ENCODE measurements at regions not wholly inside any gene's neighbourhood (a gene's known extent, or its start where the extent isn't known, plus 50 kb on each side); places are given as distances from the start of the nearest gene placed in this dataset.

DNA sequence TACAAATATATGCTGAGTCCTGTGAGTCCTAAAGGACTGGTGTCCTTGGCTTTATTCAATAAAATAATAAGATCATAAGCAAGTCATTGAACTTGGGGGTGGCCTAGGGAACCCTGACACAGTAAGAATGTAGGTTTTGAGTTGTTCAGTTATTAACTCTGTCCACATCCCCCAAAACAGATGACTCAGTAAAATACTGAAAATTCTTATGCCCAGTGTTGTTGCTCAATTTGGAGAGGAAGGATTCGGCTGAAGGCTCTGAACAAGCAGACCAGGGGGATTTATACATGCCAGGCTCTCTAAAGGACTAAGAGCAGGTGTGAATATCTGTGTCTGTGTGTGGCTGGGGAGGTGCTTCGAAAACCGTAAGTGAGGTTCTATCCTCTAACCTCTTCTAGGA lies 173.7 kb downstream of the RMI1 start:
- no peak overlapping the region for H3K27ac ChIP-seq
- H3K9me3 ChIP-seq = no peaks in the 10 kb centered on the region

DNA sequence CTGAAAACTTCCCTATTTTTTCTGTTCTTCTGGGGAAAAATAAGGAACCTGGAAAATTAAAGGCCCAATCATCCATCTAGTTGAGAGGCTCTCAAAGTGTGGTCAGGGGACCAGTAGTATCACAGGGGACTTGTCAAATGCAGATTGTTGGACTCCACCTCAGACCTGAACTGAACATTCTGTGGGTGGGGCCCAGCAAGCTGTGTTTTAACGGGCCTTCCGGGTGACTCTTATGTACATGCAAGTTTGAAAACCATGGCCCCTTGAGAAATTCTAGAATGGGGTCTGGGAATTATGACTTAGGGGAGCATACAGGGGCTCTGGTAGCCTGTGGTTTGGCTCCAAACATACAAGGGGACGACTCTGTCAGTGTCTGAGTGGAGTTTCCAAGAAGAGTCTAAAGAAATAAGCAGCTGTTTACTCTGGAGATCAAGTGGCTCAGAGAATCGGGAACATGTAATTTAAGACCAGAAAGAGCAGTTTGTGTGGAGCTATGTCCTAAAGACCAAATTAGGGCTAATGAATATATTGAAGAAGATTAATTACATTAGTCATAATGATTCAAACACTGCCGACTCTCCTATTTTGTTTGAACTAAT lies 177.4 kb downstream of the SLC28A3 start:
- TF ChIP-seq, protein P1, sequence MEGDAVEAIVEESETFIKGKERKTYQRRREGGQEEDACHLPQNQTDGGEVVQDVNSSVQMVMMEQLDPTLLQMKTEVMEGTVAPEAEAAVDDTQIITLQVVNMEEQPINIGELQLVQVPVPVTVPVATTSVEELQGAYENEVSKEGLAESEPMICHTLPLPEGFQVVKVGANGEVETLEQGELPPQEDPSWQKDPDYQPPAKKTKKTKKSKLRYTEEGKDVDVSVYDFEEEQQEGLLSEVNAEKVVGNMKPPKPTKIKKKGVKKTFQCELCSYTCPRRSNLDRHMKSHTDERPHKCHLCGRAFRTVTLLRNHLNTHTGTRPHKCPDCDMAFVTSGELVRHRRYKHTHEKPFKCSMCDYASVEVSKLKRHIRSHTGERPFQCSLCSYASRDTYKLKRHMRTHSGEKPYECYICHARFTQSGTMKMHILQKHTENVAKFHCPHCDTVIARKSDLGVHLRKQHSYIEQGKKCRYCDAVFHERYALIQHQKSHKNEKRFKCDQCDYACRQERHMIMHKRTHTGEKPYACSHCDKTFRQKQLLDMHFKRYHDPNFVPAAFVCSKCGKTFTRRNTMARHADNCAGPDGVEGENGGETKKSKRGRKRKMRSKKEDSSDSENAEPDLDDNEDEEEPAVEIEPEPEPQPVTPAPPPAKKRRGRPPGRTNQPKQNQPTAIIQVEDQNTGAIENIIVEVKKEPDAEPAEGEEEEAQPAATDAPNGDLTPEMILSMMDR (IDR thresholded peaks at IDR 0.05) = no peak
- no peak for DNase-seq
- no peak overlapping the region for H3K27ac ChIP-seq
- no peaks in the 10 kb centered on the region for H3K4me1 ChIP-seq
- no peaks in the 10 kb centered on the region for H3K36me3 ChIP-seq
- intact Hi-C loops (cut with DNase I; ENCODE audit: low total_unique reads) = no loop called here
- H3K4me3 ChIP-seq = no peak overlapping the region
- H3K9me3 ChIP-seq = no peaks in the 10 kb centered on the region
- H3K27me3 ChIP-seq = no peaks in the 10 kb centered on the region

More for the DNA sequence above, 173.7 kb downstream of the RMI1 start:
- DNase-seq = no peak
- no peaks in the 10 kb centered on the region for H3K27me3 ChIP-seq
- H3K4me1 ChIP-seq = no peaks in the 10 kb centered on the region
- TF ChIP-seq, protein P1 (IDR thresholded peaks at IDR 0.05) = no peak
- H3K36me3 ChIP-seq = no peaks in the 10 kb centered on the region
- H3K4me3 ChIP-seq = no peak overlapping the region
- intact Hi-C loops (cut with DNase I; ENCODE audit: low total_unique reads) = no loop called here

DNA sequence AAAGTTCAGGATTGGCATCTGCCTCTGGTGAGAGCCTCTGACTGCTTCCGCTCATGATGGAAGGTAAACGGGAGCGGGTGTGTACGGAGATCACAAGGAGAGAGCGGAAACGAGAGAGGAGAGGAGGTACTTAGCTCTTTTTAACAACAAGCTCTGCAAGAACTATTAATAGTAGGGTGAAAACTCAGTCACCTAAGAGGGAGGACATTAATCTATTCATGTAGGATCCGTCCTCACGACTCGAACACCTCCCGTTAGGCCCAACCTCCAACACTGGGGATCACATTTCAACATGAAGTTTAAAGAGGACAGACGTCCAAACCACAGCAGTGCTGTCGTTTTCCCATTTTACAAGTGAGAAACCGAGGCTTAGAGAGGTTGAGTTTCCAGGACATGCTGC lies 173.7 kb downstream of the SLC28A3 start:
- TF ChIP-seq, protein P1 (IDR thresholded peaks at IDR 0.05) = no peak
- H3K9me3 ChIP-seq = no peaks in the 10 kb centered on the region
- H3K4me1 ChIP-seq = peaks cover 0 to 15% (median 8%) of the 10 kb centered on the region in 4 donors
- intact Hi-C loops (cut with DNase I; ENCODE audit: low total_unique reads) = no loop called here
- no peaks in the 10 kb centered on the region for H3K36me3 ChIP-seq
- H3K27ac ChIP-seq = no peak overlapping the region
- H3K27me3 ChIP-seq = no peaks in the 10 kb centered on the region
- H3K4me3 ChIP-seq = no peak overlapping the region
- no peak for DNase-seq

DNA sequence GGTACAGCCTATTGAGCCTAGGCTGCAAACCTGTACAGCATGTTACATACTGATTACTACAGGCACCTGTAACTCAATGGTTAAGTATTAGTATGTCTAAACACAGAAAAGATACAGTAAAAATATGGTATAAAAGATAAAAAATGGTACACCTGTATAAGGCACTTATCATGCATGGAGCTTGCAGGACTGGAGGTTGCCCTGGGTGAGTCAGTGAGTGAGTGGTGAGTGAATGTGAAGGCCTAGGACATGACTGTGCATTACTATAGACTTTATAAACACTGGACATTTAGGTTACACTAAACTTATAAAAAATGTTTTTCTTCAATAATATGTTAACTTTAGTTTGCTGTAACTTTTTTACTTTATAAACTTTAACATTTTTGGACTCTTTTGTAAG lies 171.3 kb downstream of the SLC28A3 start:
- TF ChIP-seq, protein P1 (IDR thresholded peaks at IDR 0.05) = no peak
- H3K9me3 ChIP-seq = no peaks in the 10 kb centered on the region
- no peaks in the 10 kb centered on the region for H3K36me3 ChIP-seq
- no peak overlapping the region for H3K27ac ChIP-seq
- no peaks in the 10 kb centered on the region for H3K27me3 ChIP-seq
- peaks cover 0 to 15% (median 8%) of the 10 kb centered on the region in 4 donors for H3K4me1 ChIP-seq
- H3K4me3 ChIP-seq = no peak overlapping the region
- DNase-seq = no peak
- intact Hi-C loops (cut with DNase I; ENCODE audit: low total_unique reads) = no loop called here

DNA sequence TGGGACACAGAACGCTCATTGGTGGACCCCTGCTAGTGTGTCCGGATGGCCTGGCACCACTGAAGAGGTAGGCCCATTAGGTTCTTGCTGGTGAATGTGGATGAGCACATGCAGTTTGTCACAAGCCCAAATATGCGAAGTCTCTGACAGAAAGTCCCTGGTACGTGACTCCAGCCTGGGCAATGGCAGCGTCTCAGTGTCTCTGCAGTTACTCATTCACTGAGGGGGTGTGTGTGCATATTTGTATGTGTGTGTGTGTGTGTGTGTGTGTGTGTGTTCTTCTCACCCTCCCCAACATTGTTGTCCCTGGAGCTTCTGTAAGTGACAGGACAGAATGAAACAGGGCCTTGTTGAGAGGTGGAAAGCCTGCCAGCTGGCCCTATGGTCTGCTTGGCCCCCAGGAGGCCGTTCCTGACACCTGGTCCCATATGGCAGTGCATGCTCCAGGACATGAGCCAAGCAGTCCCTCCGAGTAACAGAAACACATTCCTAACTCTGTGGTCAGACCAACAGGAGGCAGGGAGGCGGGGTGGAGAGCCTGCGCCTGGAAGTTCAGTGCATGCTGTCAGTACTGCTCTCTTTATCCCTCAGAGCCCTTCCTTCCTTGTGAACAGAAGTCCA lies 169.9 kb downstream of the SLC28A3 start:
- no peaks in the 10 kb centered on the region for H3K9me3 ChIP-seq
- TF ChIP-seq, protein P1 (IDR thresholded peaks at IDR 0.05) = peak in 1 of 2 experiments; percentile 25
- H3K27me3 ChIP-seq = no peaks in the 10 kb centered on the region
- H3K4me3 ChIP-seq = no peak overlapping the region
- DNase-seq = peak; percentile 60 to 84
- H3K27ac ChIP-seq = peak overlapping the region; percentile 56 to 59
- H3K4me1 ChIP-seq = peaks cover 0 to 15% (median 8%) of the 10 kb centered on the region in 4 donors
- no peaks in the 10 kb centered on the region for H3K36me3 ChIP-seq
- intact Hi-C loops (cut with DNase I; ENCODE audit: low total_unique reads) = loop anchor here (10.0 kb wide), 1 partner anchor 196 kb away; no protein-coding TSS in a partner anchor
